Ishikawa (cell line): ENCODE measurements at regions not wholly inside any gene's neighbourhood (a gene's known extent, or its start where the extent isn't known, plus 50 kb on each side); places are given as distances from the start of the nearest gene placed in this dataset.

Experiments used
- CEBPB ChIP-seq: IDR thresholded peaks from 2 replicates; pipeline ENCODE4 v1.6.1; 2012
- CREB1 ChIP-seq: IDR thresholded peaks from 2 replicates; pipeline ENCODE4 v1.6.1; 2012; ENCODE audit warnings: low read depth
- EGR1 ChIP-seq: IDR thresholded peaks from 2 replicates; pipeline ENCODE4 v1.6.1; 2012
- EP300 ChIP-seq: IDR thresholded peaks from 2 replicates; pipeline ENCODE4 v1.6.1; 2012; ENCODE audit warnings: borderline replicate concordance
- FOXM1 ChIP-seq: IDR thresholded peaks from 2 replicates; pipeline ENCODE4 v1.6.1; 2012; ENCODE audit warnings: low read depth, borderline replicate concordance
- MAX ChIP-seq: IDR thresholded peaks from 2 replicates; pipeline ENCODE4 v1.6.1; 2012
- NFIC ChIP-seq: IDR thresholded peaks from 2 replicates; pipeline ENCODE4 v1.6.1; 2012
- RAD21 ChIP-seq: IDR thresholded peaks from 2 replicates; pipeline ENCODE4 v1.6.1; 2012; ENCODE audit warnings: low read depth
- REST ChIP-seq: IDR thresholded peaks from 2 replicates; pipeline ENCODE4 v1.6.1; 2012; ENCODE audit warnings: low read depth, mild to moderate bottlenecking
- TAF1 ChIP-seq: IDR thresholded peaks from 2 replicates; pipeline ENCODE4 v1.6.1; 2012; ENCODE audit warnings: low read depth, mild to moderate bottlenecking
- TCF12 ChIP-seq: IDR thresholded peaks from 2 replicates; pipeline ENCODE4 v1.6.1; 2012; ENCODE audit warnings: low read depth
- TEAD4 ChIP-seq: IDR thresholded peaks from 2 replicates; pipeline ENCODE4 v1.6.1; 2012
- USF1 ChIP-seq: IDR thresholded peaks from 2 replicates; pipeline ENCODE4 v1.6.1; 2012
- YY1 ChIP-seq: IDR thresholded peaks from 2 replicates; pipeline ENCODE4 v1.6.1; 2012; ENCODE audit warnings: low read depth
- ZBTB7A ChIP-seq: IDR thresholded peaks from 2 replicates; pipeline ENCODE4 v1.6.1; 2012; ENCODE audit warnings: low read depth

GRCh38 chr3:55294557-55294956 is 192.5 kb downstream of the WNT5A start:
- TF ChIP-seq FOXM1 (no peak), NFIC (no peak), EP300 (no peak), USF1 (no peak), REST (no peak), YY1 (no peak), EGR1 (no peak), TCF12 (no peak), TEAD4 (no peak), MAX (no peak), CEBPB (no peak), RAD21 (no peak), ZBTB7A (no peak), CREB1 (no peak), TAF1 (no peak)

- TF ChIP-seq CEBPB (no peak), USF1 (no peak), EP300 (no peak), RAD21 (no peak)
These were observed 194.7 kb downstream of the WNT5A start for GRCh38 chr3:55292360-55292759.

GRCh38 chr3:55288657-55289056 is 198.4 kb downstream of the WNT5A start:
- TF ChIP-seq EP300: no peak
- TF ChIP-seq MAX: no peak
- TF ChIP-seq REST: no peak
- TF ChIP-seq CEBPB: no peak
- no peak for TF ChIP-seq CREB1

GRCh38 chr3:55286693-55287092 is 200.4 kb downstream of the WNT5A start:
- TF ChIP-seq YY1 (no peak), CEBPB (no peak), MAX (no peak), EP300 (no peak), FOXM1 (no peak), TAF1 (no peak), RAD21 (no peak), REST (no peak), ZBTB7A (no peak), NFIC (no peak), EGR1 (no peak), USF1 (no peak), TEAD4 (no peak), CREB1 (no peak), TCF12 (no peak)
